ENCODE measurements at regions not wholly inside any gene's neighbourhood (a gene's known extent, or its start where the extent isn't known, plus 50 kb on each side); places are given as distances from the start of the nearest gene placed in this dataset.

- TF ChIP-seq GATA2 (IDR thresholded peaks at IDR 0.05; ENCODE audit: low read depth, low read length) (no peak), GATA3 (IDR thresholded peaks at IDR 0.05; ENCODE audit: low read depth, low read length) (no peak)
These were observed 828.2 kb upstream of the MAP3K7 start for GRCh38 chr6:91415031-91415605.
